WTC11 (cell line): ENCODE measurements at regions not wholly inside any gene's neighbourhood (a gene's known extent, or its start where the extent isn't known, plus 50 kb on each side); places are given as distances from the start of the nearest gene placed in this dataset.

Experiments
- ATAC-seq: fragments of 200-7000 bp; cut with Tn5 transposase; 2 replicates; pipeline ENCODE4 v1.10.0; 2021; ENCODE audit warnings: mild to moderate bottlenecking, moderate library complexity
- CTCF ChIA-PET: fragments of 300-600 bp; sonication (Branson Sonifier 250); formaldehyde crosslinking; loops from one replicate; lab custom pipeline; 2021; ENCODE audit warnings: antibody characterized with exemption; lab: Charles Lee
- POLR2A ChIA-PET: fragments of 350-600 bp; sonication (Branson Sonifier 250); formaldehyde crosslinking; loops from one replicate; lab custom pipeline; 2021; ENCODE audit warnings: antibody characterized with exemption; lab: Charles Lee
- DNase-seq: peaks from one replicate; pipeline ENCODE4 v3.0.0; 2021; ENCODE audit warnings: low spot score
- H3K27ac Mint-ChIP-seq: 2 replicates; pipeline ENCODE4 v1.8.0; 2021; ENCODE audit warnings: mixed read lengths
- H3K27me3 Mint-ChIP-seq: 2 replicates; pipeline ENCODE4 v1.8.0; 2021; ENCODE audit warnings: low read depth, mild to moderate bottlenecking, moderate library complexity, mixed read lengths
- H3K36me3 Mint-ChIP-seq: 2 replicates; pipeline ENCODE4 v1.8.0; 2021; ENCODE audit warnings: mixed read lengths
- H3K4me1 Mint-ChIP-seq: 2 replicates; pipeline ENCODE4 v1.8.0; 2022; ENCODE audit warnings: mixed read lengths
- H3K4me3 Mint-ChIP-seq: 2 replicates; pipeline ENCODE4 v1.8.0; 2021; ENCODE audit warnings: mild to moderate bottlenecking, moderate library complexity, mixed read lengths
- H3K9me3 Mint-ChIP-seq: 2 replicates; pipeline ENCODE4 v1.8.0; 2021; ENCODE audit warnings: mixed read lengths
- ATF1 ChIP-seq: sonication (generic); formaldehyde crosslinking; IDR thresholded peaks from 2 replicates; pipeline ENCODE4 v1.8.1; 2023; ENCODE audit warnings: mild to moderate bottlenecking, moderate library complexity, missing genetic modification reagents
- CDX4 ChIP-seq: fragments of 250-450 bp; sonication (Bioruptor Pico); IDR thresholded peaks from 2 replicates; pipeline ENCODE4 v1.9.0; 2021; ENCODE audit warnings: moderate library complexity, mild to moderate bottlenecking, inconsistent platforms, borderline replicate concordance
- E2F5 ChIP-seq: sonication (generic); formaldehyde crosslinking; IDR thresholded peaks from 2 replicates; pipeline ENCODE4 v1.8.1; 2022; ENCODE audit warnings: mild to moderate bottlenecking, moderate library complexity, missing genetic modification reagents
- ERG ChIP-seq: fragments of 250-450 bp; sonication (Bioruptor Pico); IDR thresholded peaks from 2 replicates; pipeline ENCODE4 v1.8.0; 2021; ENCODE audit warnings: mild to moderate bottlenecking
- ETV6 ChIP-seq: sonication (generic); formaldehyde crosslinking; IDR thresholded peaks from 2 replicates; pipeline ENCODE4 v1.8.1; 2022; ENCODE audit warnings: mild to moderate bottlenecking, missing genetic modification reagents
- JUN ChIP-seq: sonication (generic); formaldehyde crosslinking; IDR thresholded peaks from 2 replicates; pipeline ENCODE4 v1.8.0; 2023; ENCODE audit warnings: mild to moderate bottlenecking, missing genetic modification reagents
- MXD4 ChIP-seq: fragments of 250-450 bp; sonication (Bioruptor Pico); IDR thresholded peaks from 2 replicates; pipeline ENCODE4 v1.8.0; 2021; ENCODE audit warnings: mild to moderate bottlenecking, moderate library complexity, borderline replicate concordance
- NFE2L1 ChIP-seq: sonication (generic); formaldehyde crosslinking; IDR thresholded peaks from 2 replicates; pipeline ENCODE4 v1.8.1; 2023; ENCODE audit warnings: missing genetic modification reagents
- NFYB ChIP-seq: sonication (generic); formaldehyde crosslinking; conservative IDR thresholded peaks from 2 replicates; pipeline ENCODE4 v1.8.0; 2022; ENCODE audit warnings: low read depth, missing genetic modification reagents
- NR1H2 ChIP-seq: sonication (generic); formaldehyde crosslinking; IDR thresholded peaks from 2 replicates; pipeline ENCODE4 v1.9.0; 2021; ENCODE audit warnings: mild to moderate bottlenecking, moderate library complexity, missing genetic modification reagents
- NR2C2 ChIP-seq: sonication (generic); formaldehyde crosslinking; IDR thresholded peaks from 2 replicates; pipeline ENCODE4 v1.8.0; 2022; ENCODE audit warnings: mild to moderate bottlenecking, missing genetic modification reagents
- STAT6 ChIP-seq: sonication (generic); formaldehyde crosslinking; conservative IDR thresholded peaks from 2 replicates; pipeline ENCODE4 v1.8.1; 2023; ENCODE audit warnings: mild to moderate bottlenecking, low read depth, missing genetic modification reagents, moderate library complexity
- TEAD4 ChIP-seq: sonication (generic); formaldehyde crosslinking; IDR thresholded peaks from 2 replicates; pipeline ENCODE4 v1.8.0; 2022; ENCODE audit warnings: mild to moderate bottlenecking, missing genetic modification reagents
- ZNF232 ChIP-seq: sonication (generic); formaldehyde crosslinking; IDR thresholded peaks from 2 replicates; pipeline ENCODE4 v1.8.0; 2022; ENCODE audit warnings: mild to moderate bottlenecking, missing genetic modification reagents
- ZNF416 ChIP-seq: fragments of 250-450 bp; sonication (Bioruptor Pico); IDR thresholded peaks from 2 replicates; pipeline ENCODE4 v1.9.0; 2021; ENCODE audit warnings: mild to moderate bottlenecking, inconsistent platforms
- ZNF671 ChIP-seq: fragments of 250-450 bp; sonication (Bioruptor Pico); IDR thresholded peaks from 2 replicates; pipeline ENCODE4 v1.8.0; 2021; ENCODE audit warnings: mild to moderate bottlenecking
- TF ChIP-seq, protein P1 (sequence below): fragments of 250-450 bp; sonication (Bioruptor Pico); IDR thresholded peaks from 2 replicates; pipeline ENCODE4 v1.9.0; 2021; ENCODE audit warnings: mild to moderate bottlenecking
- TF ChIP-seq, protein P2 (sequence below): sonication (generic); formaldehyde crosslinking; IDR thresholded peaks from 2 replicates; pipeline ENCODE4 v1.8.1; 2023; ENCODE audit warnings: mild to moderate bottlenecking, missing genetic modification reagents
- TF ChIP-seq, protein P3 (sequence below): sonication (generic); formaldehyde crosslinking; IDR thresholded peaks from 2 replicates; pipeline ENCODE4 v1.8.1; 2022; ENCODE audit warnings: low read depth, missing genetic modification reagents, borderline replicate concordance
- TF ChIP-seq, protein P4 (sequence below): sonication (generic); formaldehyde crosslinking; IDR thresholded peaks from 2 replicates; pipeline ENCODE4 v1.8.1; 2022; ENCODE audit warnings: mild to moderate bottlenecking, missing genetic modification reagents, moderate library complexity, borderline replicate concordance

DNA sequence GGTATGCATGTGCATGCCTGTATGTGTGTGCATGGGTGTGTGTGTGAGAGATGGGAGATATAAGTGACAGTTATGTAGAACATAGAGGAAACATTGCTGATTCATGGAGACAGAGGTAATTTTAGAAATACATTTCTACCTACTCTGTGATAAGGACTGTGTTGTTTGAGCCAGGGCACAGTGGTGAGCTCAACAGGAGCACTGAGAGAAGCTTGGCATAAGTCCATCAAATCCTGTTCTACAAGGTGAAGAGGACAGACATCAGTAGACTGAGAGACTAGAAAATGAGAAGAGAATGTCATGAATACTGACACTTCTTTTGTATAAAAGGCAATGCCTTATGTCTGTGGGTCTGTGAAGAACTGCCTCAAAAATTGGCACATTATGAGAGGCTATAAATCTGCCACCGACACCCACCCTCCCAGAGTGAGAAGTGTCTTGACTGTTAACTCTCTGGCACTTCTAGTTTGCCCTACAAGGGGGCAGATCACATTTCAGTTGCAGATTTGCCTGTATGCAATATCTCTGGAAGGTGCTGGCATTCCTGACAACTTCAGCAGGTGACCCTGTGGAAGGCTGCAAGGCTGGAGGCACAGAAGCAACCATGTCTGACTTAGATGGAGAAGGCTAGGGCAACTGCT lies 962.3 kb upstream of the NRXN1 start:
- ChIA-PET CTCF (no interaction called here), POLR2A (no interaction called here)
- no peak overlapping the region; the same call in 1 of the 2 replicates for H3K27ac Mint-ChIP-seq
- peaks cover 30% of the 10 kb centered on the region for H3K9me3 Mint-ChIP-seq
- H3K4me3 Mint-ChIP-seq = no peak overlapping the region
- H3K36me3 Mint-ChIP-seq = peaks cover 13% of the 10 kb centered on the region
- no peak for ATAC-seq
- TF ChIP-seq STAT6 (CRISPR knock-in tag) = no peak
- no peak for TF ChIP-seq TEAD4 (CRISPR knock-in tag)
- no peak for TF ChIP-seq MXD4 (CRISPR knock-in tag)
- TF ChIP-seq NFE2L1 = no peak
- no peak for TF ChIP-seq ETV6 (CRISPR knock-in tag)
- no peak for TF ChIP-seq NFYB (CRISPR knock-in tag)
- TF ChIP-seq, protein P1, sequence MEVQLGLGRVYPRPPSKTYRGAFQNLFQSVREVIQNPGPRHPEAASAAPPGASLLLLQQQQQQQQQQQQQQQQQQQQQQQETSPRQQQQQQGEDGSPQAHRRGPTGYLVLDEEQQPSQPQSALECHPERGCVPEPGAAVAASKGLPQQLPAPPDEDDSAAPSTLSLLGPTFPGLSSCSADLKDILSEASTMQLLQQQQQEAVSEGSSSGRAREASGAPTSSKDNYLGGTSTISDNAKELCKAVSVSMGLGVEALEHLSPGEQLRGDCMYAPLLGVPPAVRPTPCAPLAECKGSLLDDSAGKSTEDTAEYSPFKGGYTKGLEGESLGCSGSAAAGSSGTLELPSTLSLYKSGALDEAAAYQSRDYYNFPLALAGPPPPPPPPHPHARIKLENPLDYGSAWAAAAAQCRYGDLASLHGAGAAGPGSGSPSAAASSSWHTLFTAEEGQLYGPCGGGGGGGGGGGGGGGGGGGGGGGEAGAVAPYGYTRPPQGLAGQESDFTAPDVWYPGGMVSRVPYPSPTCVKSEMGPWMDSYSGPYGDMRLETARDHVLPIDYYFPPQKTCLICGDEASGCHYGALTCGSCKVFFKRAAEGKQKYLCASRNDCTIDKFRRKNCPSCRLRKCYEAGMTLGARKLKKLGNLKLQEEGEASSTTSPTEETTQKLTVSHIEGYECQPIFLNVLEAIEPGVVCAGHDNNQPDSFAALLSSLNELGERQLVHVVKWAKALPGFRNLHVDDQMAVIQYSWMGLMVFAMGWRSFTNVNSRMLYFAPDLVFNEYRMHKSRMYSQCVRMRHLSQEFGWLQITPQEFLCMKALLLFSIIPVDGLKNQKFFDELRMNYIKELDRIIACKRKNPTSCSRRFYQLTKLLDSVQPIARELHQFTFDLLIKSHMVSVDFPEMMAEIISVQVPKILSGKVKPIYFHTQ (CRISPR knock-in tag) = no peak
- TF ChIP-seq E2F5 (CRISPR knock-in tag) = no peak
- no peak for TF ChIP-seq NR2C2 (CRISPR knock-in tag)
- TF ChIP-seq ZNF671 (CRISPR knock-in tag) = no peak
- no peak for TF ChIP-seq CDX4 (CRISPR knock-in tag)
- no peak for TF ChIP-seq ZNF416
- TF ChIP-seq JUN (CRISPR knock-in tag) = no peak
- TF ChIP-seq, protein P2, sequence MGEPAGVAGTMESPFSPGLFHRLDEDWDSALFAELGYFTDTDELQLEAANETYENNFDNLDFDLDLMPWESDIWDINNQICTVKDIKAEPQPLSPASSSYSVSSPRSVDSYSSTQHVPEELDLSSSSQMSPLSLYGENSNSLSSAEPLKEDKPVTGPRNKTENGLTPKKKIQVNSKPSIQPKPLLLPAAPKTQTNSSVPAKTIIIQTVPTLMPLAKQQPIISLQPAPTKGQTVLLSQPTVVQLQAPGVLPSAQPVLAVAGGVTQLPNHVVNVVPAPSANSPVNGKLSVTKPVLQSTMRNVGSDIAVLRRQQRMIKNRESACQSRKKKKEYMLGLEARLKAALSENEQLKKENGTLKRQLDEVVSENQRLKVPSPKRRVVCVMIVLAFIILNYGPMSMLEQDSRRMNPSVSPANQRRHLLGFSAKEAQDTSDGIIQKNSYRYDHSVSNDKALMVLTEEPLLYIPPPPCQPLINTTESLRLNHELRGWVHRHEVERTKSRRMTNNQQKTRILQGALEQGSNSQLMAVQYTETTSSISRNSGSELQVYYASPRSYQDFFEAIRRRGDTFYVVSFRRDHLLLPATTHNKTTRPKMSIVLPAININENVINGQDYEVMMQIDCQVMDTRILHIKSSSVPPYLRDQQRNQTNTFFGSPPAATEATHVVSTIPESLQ (CRISPR knock-in tag) = no peak
- TF ChIP-seq, protein P3, sequence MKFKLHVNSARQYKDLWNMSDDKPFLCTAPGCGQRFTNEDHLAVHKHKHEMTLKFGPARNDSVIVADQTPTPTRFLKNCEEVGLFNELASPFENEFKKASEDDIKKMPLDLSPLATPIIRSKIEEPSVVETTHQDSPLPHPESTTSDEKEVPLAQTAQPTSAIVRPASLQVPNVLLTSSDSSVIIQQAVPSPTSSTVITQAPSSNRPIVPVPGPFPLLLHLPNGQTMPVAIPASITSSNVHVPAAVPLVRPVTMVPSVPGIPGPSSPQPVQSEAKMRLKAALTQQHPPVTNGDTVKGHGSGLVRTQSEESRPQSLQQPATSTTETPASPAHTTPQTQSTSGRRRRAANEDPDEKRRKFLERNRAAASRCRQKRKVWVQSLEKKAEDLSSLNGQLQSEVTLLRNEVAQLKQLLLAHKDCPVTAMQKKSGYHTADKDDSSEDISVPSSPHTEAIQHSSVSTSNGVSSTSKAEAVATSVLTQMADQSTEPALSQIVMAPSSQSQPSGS = no peak
- no peak for TF ChIP-seq ATF1
- no peak for TF ChIP-seq ERG (CRISPR knock-in tag)
- TF ChIP-seq ZNF232 (CRISPR knock-in tag) = no peak
- TF ChIP-seq, protein P4, sequence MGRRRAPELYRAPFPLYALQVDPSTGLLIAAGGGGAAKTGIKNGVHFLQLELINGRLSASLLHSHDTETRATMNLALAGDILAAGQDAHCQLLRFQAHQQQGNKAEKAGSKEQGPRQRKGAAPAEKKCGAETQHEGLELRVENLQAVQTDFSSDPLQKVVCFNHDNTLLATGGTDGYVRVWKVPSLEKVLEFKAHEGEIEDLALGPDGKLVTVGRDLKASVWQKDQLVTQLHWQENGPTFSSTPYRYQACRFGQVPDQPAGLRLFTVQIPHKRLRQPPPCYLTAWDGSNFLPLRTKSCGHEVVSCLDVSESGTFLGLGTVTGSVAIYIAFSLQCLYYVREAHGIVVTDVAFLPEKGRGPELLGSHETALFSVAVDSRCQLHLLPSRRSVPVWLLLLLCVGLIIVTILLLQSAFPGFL = no peak
- TF ChIP-seq NR1H2 (CRISPR knock-in tag) = no peak
- no peak for DNase-seq
- no peaks in the 10 kb centered on the region for H3K27me3 Mint-ChIP-seq
- H3K4me1 Mint-ChIP-seq = peaks cover 22% of the 10 kb centered on the region
